ENCODE measurements at regions not wholly inside any gene's neighbourhood (a gene's known extent, or its start where the extent isn't known, plus 50 kb on each side); places are given as distances from the start of the nearest gene placed in this dataset.

DNA sequence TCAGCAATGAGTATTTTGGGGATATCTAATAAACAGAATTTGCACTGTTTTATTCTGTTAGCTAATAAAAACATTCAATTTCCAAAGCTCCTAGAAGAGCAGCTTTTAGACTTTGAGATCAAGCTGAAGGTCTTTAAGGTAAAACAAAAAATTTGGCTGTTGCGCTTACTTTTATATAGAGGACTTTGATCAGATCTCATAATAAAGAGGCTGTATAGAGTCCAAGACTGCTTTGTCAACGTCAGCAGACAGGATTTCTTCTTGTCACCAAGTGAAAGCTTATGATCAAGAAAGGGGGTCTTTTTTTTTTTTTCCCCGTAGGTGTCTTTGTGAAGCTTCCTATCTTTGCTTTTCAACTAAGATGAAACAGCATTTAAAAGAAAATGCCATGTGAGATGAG lies 556.5 kb upstream of the SLC35B3 start:
- no peaks in the 10 kb centered on the region for H3K4me1 ChIP-seq
- DNase-seq (ENCODE audit: extremely low spot score in 2 of 2): no peak
- no peak overlapping the region for H3K27ac ChIP-seq
- H3K27me3 ChIP-seq: no peaks in the 10 kb centered on the region
- no peak overlapping the region for H3K4me3 ChIP-seq
- TF ChIP-seq POLR2A (IDR thresholded peaks at IDR 0.05) (no peak), POLR2AphosphoS5 (IDR thresholded peaks at IDR 0.05; ENCODE audit: insufficient read depth in 1 of 2, low read depth in 1 of 2) (no peak)
- TF ChIP-seq, protein P1, sequence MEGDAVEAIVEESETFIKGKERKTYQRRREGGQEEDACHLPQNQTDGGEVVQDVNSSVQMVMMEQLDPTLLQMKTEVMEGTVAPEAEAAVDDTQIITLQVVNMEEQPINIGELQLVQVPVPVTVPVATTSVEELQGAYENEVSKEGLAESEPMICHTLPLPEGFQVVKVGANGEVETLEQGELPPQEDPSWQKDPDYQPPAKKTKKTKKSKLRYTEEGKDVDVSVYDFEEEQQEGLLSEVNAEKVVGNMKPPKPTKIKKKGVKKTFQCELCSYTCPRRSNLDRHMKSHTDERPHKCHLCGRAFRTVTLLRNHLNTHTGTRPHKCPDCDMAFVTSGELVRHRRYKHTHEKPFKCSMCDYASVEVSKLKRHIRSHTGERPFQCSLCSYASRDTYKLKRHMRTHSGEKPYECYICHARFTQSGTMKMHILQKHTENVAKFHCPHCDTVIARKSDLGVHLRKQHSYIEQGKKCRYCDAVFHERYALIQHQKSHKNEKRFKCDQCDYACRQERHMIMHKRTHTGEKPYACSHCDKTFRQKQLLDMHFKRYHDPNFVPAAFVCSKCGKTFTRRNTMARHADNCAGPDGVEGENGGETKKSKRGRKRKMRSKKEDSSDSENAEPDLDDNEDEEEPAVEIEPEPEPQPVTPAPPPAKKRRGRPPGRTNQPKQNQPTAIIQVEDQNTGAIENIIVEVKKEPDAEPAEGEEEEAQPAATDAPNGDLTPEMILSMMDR (IDR thresholded peaks at IDR 0.05): no peak
- H3K9me3 ChIP-seq: no peaks in the 10 kb centered on the region
- intact Hi-C loops (cut with DNase I): no loop called here
- H3K36me3 ChIP-seq: no peaks in the 10 kb centered on the region

DNA sequence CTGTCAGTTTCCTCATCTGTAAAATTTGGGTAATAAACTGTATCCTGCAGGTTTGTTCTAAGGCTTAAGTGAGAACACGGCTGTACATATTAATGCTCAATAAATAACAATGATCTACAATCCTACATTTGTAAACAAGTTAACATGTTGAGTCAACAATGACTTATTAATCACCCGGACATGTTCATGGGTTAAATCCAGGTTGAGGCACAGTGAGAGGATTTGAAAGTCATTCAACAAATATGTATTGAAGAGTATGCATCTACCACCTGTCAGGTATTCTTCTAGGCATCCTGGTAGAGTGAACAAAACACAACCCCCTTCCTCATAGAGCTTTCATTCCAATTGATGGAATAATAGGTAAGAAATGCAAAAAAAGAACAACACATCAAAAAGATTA lies 554.7 kb upstream of the SLC35B3 start:
- TF ChIP-seq POLR2AphosphoS5 (IDR thresholded peaks at IDR 0.05; ENCODE audit: insufficient read depth in 1 of 2, low read depth in 1 of 2) (no peak), POLR2A (IDR thresholded peaks at IDR 0.05) (no peak)
- TF ChIP-seq, protein P1 (IDR thresholded peaks at IDR 0.05): no peak
- Histone ChIP-seq H3K4me3 (no peak overlapping the region), H3K27ac (no peak overlapping the region), H3K4me1 (no peaks in the 10 kb centered on the region), H3K27me3 (no peaks in the 10 kb centered on the region), H3K36me3 (no peaks in the 10 kb centered on the region), H3K9me3 (no peaks in the 10 kb centered on the region)
- intact Hi-C loops (cut with DNase I): no loop called here
- no peak for DNase-seq (ENCODE audit: extremely low spot score in 2 of 2)

DNA sequence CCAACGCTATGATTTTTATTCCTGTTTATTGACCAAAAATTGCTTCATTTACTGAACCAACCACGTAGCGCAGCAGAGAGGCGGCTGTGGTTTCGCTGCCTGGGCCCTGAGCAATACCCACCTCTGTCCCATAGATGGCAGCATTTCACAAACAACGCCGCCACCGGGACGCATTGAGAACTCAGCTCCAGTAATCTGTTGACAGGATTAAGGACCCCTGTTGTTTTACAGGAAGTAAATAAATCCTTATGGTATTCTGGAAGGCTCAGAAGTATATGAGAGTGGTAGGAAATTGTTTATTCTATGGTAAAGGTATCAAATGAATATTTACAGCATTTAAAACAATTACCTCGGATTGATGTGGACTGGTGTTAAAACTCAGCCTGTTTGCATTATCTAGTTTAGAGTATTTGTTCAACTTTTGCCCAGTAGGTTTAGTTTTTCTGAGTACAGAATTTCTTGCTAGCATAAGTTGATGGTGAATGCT lies 547.9 kb upstream of the SLC35B3 start:
- DNase-seq (ENCODE audit: extremely low spot score in 2 of 2): no peak
- no peaks in the 10 kb centered on the region for H3K4me1 ChIP-seq
- TF ChIP-seq POLR2AphosphoS5 (IDR thresholded peaks at IDR 0.05; ENCODE audit: insufficient read depth in 1 of 2, low read depth in 1 of 2): no peak
- TF ChIP-seq, protein P1 (IDR thresholded peaks at IDR 0.05): peak; percentile 73 to 94 (median 75)
- no peak overlapping the region for H3K27ac ChIP-seq
- H3K36me3 ChIP-seq: no peaks in the 10 kb centered on the region
- H3K27me3 ChIP-seq: no peaks in the 10 kb centered on the region
- no peaks in the 10 kb centered on the region for H3K9me3 ChIP-seq
- intact Hi-C loops (cut with DNase I): loop anchor here (10.0 kb wide), 1 partner anchor 1452 kb away; no protein-coding TSS in a partner anchor
- H3K4me3 ChIP-seq: no peak overlapping the region

DNA sequence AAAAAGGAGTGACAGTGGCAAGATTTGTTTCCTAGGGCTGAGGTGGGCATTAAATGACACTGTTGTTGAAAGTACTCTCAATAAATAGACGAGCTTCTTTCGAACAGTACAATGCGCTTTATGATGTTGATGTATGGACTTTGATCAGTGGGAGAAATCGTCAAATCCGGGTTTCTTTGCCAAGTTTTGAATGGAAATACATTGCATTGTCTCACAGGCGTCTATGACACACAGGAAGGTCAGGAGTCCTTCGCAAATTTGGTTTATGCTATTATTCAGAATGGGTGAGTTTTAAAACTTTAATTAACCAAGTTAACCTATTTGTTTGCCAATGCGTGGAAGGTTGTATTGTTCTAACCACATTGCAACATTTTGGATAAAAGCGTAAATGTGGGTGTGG lies 547.3 kb upstream of the SLC35B3 start:
- H3K4me3 ChIP-seq: no peak overlapping the region
- no peaks in the 10 kb centered on the region for H3K9me3 ChIP-seq
- H3K36me3 ChIP-seq: no peaks in the 10 kb centered on the region
- TF ChIP-seq, protein P1 (IDR thresholded peaks at IDR 0.05): no peak
- TF ChIP-seq POLR2AphosphoS5 (IDR thresholded peaks at IDR 0.05; ENCODE audit: insufficient read depth in 1 of 2, low read depth in 1 of 2): no peak
- no peak for TF ChIP-seq POLR2A (IDR thresholded peaks at IDR 0.05)
- H3K27ac ChIP-seq: no peak overlapping the region
- H3K4me1 ChIP-seq: no peaks in the 10 kb centered on the region
- no peaks in the 10 kb centered on the region for H3K27me3 ChIP-seq
- DNase-seq (ENCODE audit: extremely low spot score in 2 of 2): no peak
- intact Hi-C loops (cut with DNase I): loop anchor here (10.0 kb wide), 1 partner anchor 1452 kb away; no protein-coding TSS in a partner anchor

DNA sequence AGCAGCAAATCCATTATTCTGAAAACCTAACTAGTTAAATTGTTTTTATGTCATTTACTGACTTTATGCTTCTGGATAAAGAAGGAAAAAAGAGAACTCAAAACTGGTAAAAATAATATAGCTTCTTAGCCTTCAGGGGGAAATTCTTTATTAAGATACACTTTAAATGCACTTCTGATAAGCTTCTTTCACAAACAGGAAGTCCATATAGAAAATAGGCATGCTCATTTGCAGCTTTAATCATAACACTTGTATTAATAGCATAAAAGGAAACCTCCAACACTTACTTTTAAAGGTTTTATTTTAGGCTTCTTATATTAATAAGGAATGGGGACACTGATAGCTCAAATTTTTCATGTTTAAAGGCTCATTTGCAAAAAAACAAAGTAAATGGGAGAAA lies 538.0 kb upstream of the SLC35B3 start:
- Histone ChIP-seq H3K9me3 (peaks cover 14% of the 10 kb centered on the region), H3K27ac (no peak overlapping the region), H3K4me3 (no peak overlapping the region), H3K4me1 (no peaks in the 10 kb centered on the region), H3K36me3 (no peaks in the 10 kb centered on the region), H3K27me3 (no peaks in the 10 kb centered on the region)
- intact Hi-C loops (cut with DNase I): no loop called here
- DNase-seq (ENCODE audit: extremely low spot score in 2 of 2): no peak
- TF ChIP-seq POLR2A (IDR thresholded peaks at IDR 0.05): no peak
- no peak for TF ChIP-seq POLR2AphosphoS5 (IDR thresholded peaks at IDR 0.05; ENCODE audit: insufficient read depth in 1 of 2, low read depth in 1 of 2)
- TF ChIP-seq, protein P1 (IDR thresholded peaks at IDR 0.05): no peak

Data from vagina (tissue), 2 donors.